Natural killer cell (primary cell): ENCODE measurements at regions not wholly inside any gene's neighbourhood (a gene's known extent, or its start where the extent isn't known, plus 50 kb on each side); places are given as distances from the start of the nearest gene placed in this dataset.

Experiments
- ATAC-seq, 3 donors: fragments of 150-1000 bp in 2 of 3; fragments of 200-7000 bp in 1 of 3; cut with Tn5 transposase; 1 replicate in 1 of 3; 2 replicates in 2 of 3; pipeline ENCODE4 v1.10.0; 2021; ENCODE audit warnings: mild to moderate bottlenecking in 2 of 3, moderate library complexity in 2 of 3
- DNase-seq, 2 donors: peaks; one replicate each; pipeline versions ENCODE4 v3.0.0 to v3.0.0-alpha.2; 2013 to 2021; ENCODE audit warnings: mixed read lengths in 1 of 2
- H3K27ac ChIP-seq: one replicate; pipeline ENCODE4 v1.5.1; 2013; ENCODE audit warnings: mild to moderate bottlenecking, low read length
- H3K27me3 ChIP-seq: one replicate; pipeline ENCODE4 v1.6.1; 2013; ENCODE audit warnings: low read length; ENCODE audit not compliant: control insufficient read depth, insufficient read depth
- H3K36me3 ChIP-seq: one replicate; pipeline ENCODE4 v1.6.1; 2013; ENCODE audit warnings: low read length; ENCODE audit not compliant: control insufficient read depth, insufficient read depth
- H3K4me1 ChIP-seq: one replicate; pipeline ENCODE4 v1.6.1; 2013; ENCODE audit warnings: low read length; ENCODE audit not compliant: control insufficient read depth, insufficient read depth
- H3K4me3 ChIP-seq: one replicate; pipeline ENCODE4 v1.5.1; 2013; ENCODE audit warnings: low read length
- H3K9me3 ChIP-seq: one replicate; pipeline ENCODE4 v1.6.1; 2013; ENCODE audit warnings: low read length; ENCODE audit not compliant: control insufficient read depth, insufficient read depth
- H3K27ac Mint-ChIP-seq, 2 donors: one replicate each; pipeline ENCODE4 v1.8.0; 2022; ENCODE audit warnings: mild to moderate bottlenecking in 2 of 2, mixed read lengths in 2 of 2, moderate library complexity in 1 of 2
- H3K27me3 Mint-ChIP-seq, 2 donors: one replicate each; pipeline ENCODE4 v1.8.0; 2022; ENCODE audit warnings: low read depth in 2 of 2, mixed read lengths in 2 of 2
- H3K36me3 Mint-ChIP-seq: one replicate; pipeline ENCODE4 v1.8.0; 2022; ENCODE audit warnings: mixed read lengths
- H3K4me1 Mint-ChIP-seq, 2 donors: one replicate each; pipeline ENCODE4 v1.8.0; 2022; ENCODE audit warnings: mixed read lengths in 2 of 2
- H3K4me3 Mint-ChIP-seq: one replicate; pipeline ENCODE4 v1.8.0; 2022; ENCODE audit warnings: mild to moderate bottlenecking, moderate library complexity, mixed read lengths
- H3K9me3 Mint-ChIP-seq, 2 donors: one replicate each; pipeline ENCODE4 v1.8.0; 2022; ENCODE audit warnings: mixed read lengths in 2 of 2
- WGBS: methylation state at CpG from one replicate; pipeline ENCODE4 v1.1.7; 2013; ENCODE audit warnings: missing lambda C conversion rate; ENCODE audit not compliant: insufficient coverage; 5-methylcytosine and 5-hydroxymethylcytosine counted together
- intact Hi-C: fragments of 100-400 bp; cut with micrococcal nuclease; formaldehyde crosslinking; loops from one replicate; pipeline ENCODE4 v1.14.2; 2022
- TF ChIP-seq, protein P1 (sequence below): fragments of 200-600 bp; IDR thresholded peaks from one replicate; pipeline ENCODE4 v1.8.0; 2022; ENCODE audit warnings: antibody characterized with exemption

- no peak overlapping the region for H3K27ac Mint-ChIP-seq
- no peaks in the 10 kb centered on the region for H3K4me1 Mint-ChIP-seq
- TF ChIP-seq, protein P1, sequence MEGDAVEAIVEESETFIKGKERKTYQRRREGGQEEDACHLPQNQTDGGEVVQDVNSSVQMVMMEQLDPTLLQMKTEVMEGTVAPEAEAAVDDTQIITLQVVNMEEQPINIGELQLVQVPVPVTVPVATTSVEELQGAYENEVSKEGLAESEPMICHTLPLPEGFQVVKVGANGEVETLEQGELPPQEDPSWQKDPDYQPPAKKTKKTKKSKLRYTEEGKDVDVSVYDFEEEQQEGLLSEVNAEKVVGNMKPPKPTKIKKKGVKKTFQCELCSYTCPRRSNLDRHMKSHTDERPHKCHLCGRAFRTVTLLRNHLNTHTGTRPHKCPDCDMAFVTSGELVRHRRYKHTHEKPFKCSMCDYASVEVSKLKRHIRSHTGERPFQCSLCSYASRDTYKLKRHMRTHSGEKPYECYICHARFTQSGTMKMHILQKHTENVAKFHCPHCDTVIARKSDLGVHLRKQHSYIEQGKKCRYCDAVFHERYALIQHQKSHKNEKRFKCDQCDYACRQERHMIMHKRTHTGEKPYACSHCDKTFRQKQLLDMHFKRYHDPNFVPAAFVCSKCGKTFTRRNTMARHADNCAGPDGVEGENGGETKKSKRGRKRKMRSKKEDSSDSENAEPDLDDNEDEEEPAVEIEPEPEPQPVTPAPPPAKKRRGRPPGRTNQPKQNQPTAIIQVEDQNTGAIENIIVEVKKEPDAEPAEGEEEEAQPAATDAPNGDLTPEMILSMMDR: no peak
- Histone ChIP-seq H3K4me3 (no peak overlapping the region), H3K27ac (no peak overlapping the region), H3K4me1 (no peaks in the 10 kb centered on the region), H3K36me3 (no peaks in the 10 kb centered on the region), H3K9me3 (no peaks in the 10 kb centered on the region), H3K27me3 (no peaks in the 10 kb centered on the region)
- H3K4me3 Mint-ChIP-seq: no peak overlapping the region
- H3K9me3 Mint-ChIP-seq: no peaks in the 10 kb centered on the region
- intact Hi-C loops: no loop called here
- no peaks in the 10 kb centered on the region for H3K36me3 Mint-ChIP-seq
- peaks cover 0 to 6% of the 10 kb centered on the region in 2 donors for H3K27me3 Mint-ChIP-seq
- no peak for DNase-seq
- 83% methylated on average over 1 of the region's 1 CpG for WGBS
- no peak for ATAC-seq
These were observed 52.7 kb upstream of the GDNF start for GRCh38 chr5:37892586-37892985.

DNA sequence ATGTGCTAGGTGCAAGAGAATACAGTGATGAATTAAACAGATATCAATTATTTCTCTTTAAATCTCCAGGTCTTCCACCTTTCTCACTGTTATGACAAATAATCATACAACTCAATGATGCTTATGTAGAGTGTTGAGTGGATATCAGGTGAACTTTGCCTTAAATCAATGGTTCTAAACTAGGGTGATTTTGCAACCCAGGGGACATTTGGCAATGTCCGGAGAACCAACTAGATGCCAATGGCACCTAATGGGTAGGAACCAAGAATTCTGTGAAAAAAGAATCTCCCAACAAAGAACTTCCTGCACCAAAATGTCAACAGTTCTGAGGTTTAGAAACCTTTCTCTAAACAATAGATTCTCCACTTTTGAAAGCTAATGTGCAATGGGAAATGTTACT lies 52.0 kb upstream of the GDNF start:
- Histone ChIP-seq H3K4me3 (no peak overlapping the region), H3K4me1 (no peaks in the 10 kb centered on the region), H3K27me3 (no peaks in the 10 kb centered on the region), H3K27ac (no peak overlapping the region), H3K36me3 (no peaks in the 10 kb centered on the region), H3K9me3 (no peaks in the 10 kb centered on the region)
- Mint-ChIP-seq H3K27ac (no peak overlapping the region), H3K4me1 (no peaks in the 10 kb centered on the region), H3K4me3 (no peak overlapping the region), H3K27me3 (peaks cover 0 to 7% of the 10 kb centered on the region in 2 donors), H3K9me3 (no peaks in the 10 kb centered on the region), H3K36me3 (no peaks in the 10 kb centered on the region)
- no peak for DNase-seq
- ATAC-seq: no peak
- WGBS: 75% methylated on average over 1 of the region's 1 CpG
- TF ChIP-seq, protein P1: no peak
- intact Hi-C loops: no loop called here

- H3K36me3 ChIP-seq: no peaks in the 10 kb centered on the region
- Mint-ChIP-seq H3K4me3 (no peak overlapping the region), H3K27ac (no peak overlapping the region), H3K27me3 (peaks cover 0 to 7% of the 10 kb centered on the region in 2 donors), H3K4me1 (no peaks in the 10 kb centered on the region), H3K36me3 (no peaks in the 10 kb centered on the region), H3K9me3 (no peaks in the 10 kb centered on the region)
- TF ChIP-seq, protein P1: no peak
- no peak overlapping the region for H3K4me3 ChIP-seq
- intact Hi-C loops: no loop called here
- DNase-seq: no peak
- H3K9me3 ChIP-seq: no peaks in the 10 kb centered on the region
- no peak for ATAC-seq
- no peaks in the 10 kb centered on the region for H3K4me1 ChIP-seq
- H3K27ac ChIP-seq: no peak overlapping the region
- WGBS: 71% methylated on average over 8 of the region's 8 CpGs
- no peaks in the 10 kb centered on the region for H3K27me3 ChIP-seq
These were observed 49.9 kb upstream of the GDNF start for GRCh38 chr5:37889612-37890317.
